Chondrocyte (in vitro differentiated cells): ENCODE measurements at regions not wholly inside any gene's neighbourhood (a gene's known extent, or its start where the extent isn't known, plus 50 kb on each side); places are given as distances from the start of the nearest gene placed in this dataset.

Experiments
- DNase-seq: peaks from one replicate; pipeline ENCODE4 v3.0.0; 2021; ENCODE audit warnings: mixed read lengths, low spot score
- H3K27ac Mint-ChIP-seq: one replicate; pipeline ENCODE4 v1.8.0; 2021; ENCODE audit warnings: mild to moderate bottlenecking, moderate library complexity, mixed read lengths; ENCODE audit not compliant: unreplicated experiment
- H3K27me3 Mint-ChIP-seq: 2 replicates; pipeline ENCODE4 v1.8.0; 2021; ENCODE audit warnings: low read depth, mixed read lengths
- H3K36me3 Mint-ChIP-seq: 2 replicates; pipeline ENCODE4 v1.8.0; 2021; ENCODE audit warnings: low read depth, mixed read lengths
- H3K4me1 Mint-ChIP-seq: 2 replicates; pipeline ENCODE4 v1.8.0; 2021; ENCODE audit warnings: low read depth, mild to moderate bottlenecking, mixed read lengths
- H3K4me3 Mint-ChIP-seq: one replicate; pipeline ENCODE4 v1.8.0; 2021; ENCODE audit warnings: mild to moderate bottlenecking, moderate library complexity, mixed read lengths; ENCODE audit not compliant: unreplicated experiment
- H3K9me3 Mint-ChIP-seq: 2 replicates; pipeline ENCODE4 v1.8.0; 2021; ENCODE audit warnings: low read depth, mixed read lengths
- TF ChIP-seq, protein P1 (sequence below): fragments of 200-600 bp; sonication (generic); IDR thresholded peaks from 2 replicates; pipeline ENCODE4 v1.5.0; 2021; ENCODE audit warnings: antibody characterized with exemption, mild to moderate bottlenecking, moderate library complexity

DNA sequence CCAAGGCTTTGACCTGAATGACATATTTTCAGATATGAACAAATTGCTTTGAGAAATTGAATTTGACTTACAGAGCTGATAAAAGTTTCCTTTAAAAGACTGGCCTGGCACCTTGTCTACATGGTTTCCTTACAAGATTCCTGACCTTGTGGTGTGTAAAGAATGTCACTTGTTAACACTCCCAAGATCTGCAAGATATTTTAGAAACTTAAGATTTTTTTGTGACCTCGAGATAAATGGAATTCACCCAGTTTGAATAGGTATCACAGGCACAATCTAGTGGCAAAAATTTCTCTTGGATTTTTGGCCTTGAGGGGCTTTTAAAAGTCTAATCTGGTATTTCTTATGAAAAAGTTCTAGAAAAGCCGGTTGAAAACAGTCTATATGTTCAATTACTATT is 1568.9 kb upstream of the IGFBP7 start:
- Mint-ChIP-seq H3K9me3 (no peaks in the 10 kb centered on the region), H3K4me3 (no peak overlapping the region), H3K4me1 (no peaks in the 10 kb centered on the region), H3K27ac (no peak overlapping the region), H3K36me3 (no peaks in the 10 kb centered on the region), H3K27me3 (no peaks in the 10 kb centered on the region)
- no peak for DNase-seq
- TF ChIP-seq, protein P1, sequence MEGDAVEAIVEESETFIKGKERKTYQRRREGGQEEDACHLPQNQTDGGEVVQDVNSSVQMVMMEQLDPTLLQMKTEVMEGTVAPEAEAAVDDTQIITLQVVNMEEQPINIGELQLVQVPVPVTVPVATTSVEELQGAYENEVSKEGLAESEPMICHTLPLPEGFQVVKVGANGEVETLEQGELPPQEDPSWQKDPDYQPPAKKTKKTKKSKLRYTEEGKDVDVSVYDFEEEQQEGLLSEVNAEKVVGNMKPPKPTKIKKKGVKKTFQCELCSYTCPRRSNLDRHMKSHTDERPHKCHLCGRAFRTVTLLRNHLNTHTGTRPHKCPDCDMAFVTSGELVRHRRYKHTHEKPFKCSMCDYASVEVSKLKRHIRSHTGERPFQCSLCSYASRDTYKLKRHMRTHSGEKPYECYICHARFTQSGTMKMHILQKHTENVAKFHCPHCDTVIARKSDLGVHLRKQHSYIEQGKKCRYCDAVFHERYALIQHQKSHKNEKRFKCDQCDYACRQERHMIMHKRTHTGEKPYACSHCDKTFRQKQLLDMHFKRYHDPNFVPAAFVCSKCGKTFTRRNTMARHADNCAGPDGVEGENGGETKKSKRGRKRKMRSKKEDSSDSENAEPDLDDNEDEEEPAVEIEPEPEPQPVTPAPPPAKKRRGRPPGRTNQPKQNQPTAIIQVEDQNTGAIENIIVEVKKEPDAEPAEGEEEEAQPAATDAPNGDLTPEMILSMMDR: no peak

DNA sequence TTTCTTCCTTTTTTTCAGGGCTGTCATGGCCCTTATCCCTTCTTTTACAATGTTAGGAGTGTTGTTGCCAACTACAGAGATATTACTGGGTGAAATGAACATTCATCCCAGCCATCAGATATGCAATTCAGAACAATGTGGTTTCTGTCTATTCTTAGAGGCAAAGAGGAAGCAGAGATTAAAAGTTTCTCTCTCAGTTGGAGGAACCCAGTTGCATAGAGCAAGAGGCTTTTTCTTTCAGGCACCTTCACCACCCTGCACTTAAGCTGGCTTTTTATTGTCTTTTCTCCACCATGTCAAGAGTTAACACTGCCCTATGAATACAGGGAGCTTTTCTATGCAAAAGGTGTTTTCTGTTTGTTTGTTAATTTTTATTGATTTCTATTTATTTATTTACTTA is 1559.6 kb upstream of the IGFBP7 start:
- no peaks in the 10 kb centered on the region for H3K36me3 Mint-ChIP-seq
- H3K4me1 Mint-ChIP-seq: no peaks in the 10 kb centered on the region
- H3K27me3 Mint-ChIP-seq: peaks cover 4% of the 10 kb centered on the region
- no peak overlapping the region for H3K27ac Mint-ChIP-seq
- DNase-seq: no peak
- no peak overlapping the region for H3K4me3 Mint-ChIP-seq
- H3K9me3 Mint-ChIP-seq: peaks cover 4% of the 10 kb centered on the region
- TF ChIP-seq, protein P1: no peak

DNA sequence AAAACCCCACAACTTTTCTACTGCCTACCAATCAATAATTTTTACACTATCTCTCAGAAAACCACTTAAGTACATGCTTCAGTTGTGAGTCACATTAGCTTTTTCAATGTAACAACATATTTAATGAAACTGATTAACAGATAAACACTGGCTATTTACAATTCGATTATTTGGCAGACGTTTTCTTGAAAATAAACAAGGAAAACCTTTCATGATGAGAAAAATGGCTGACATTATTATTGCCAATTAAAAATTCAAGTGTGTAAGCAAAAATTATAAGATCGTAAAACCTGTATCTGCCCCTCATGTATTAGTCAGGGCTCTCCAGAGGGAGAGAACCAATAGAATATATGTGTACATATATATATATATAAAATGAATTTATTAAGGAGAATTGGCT is 1555.5 kb upstream of the IGFBP7 start:
- TF ChIP-seq, protein P1: no peak
- Mint-ChIP-seq H3K4me3 (no peak overlapping the region), H3K27me3 (peaks cover 2% of the 10 kb centered on the region), H3K4me1 (no peaks in the 10 kb centered on the region), H3K36me3 (peaks cover 1% of the 10 kb centered on the region), H3K27ac (no peak overlapping the region), H3K9me3 (peaks cover 7% of the 10 kb centered on the region)
- DNase-seq: no peak

DNA sequence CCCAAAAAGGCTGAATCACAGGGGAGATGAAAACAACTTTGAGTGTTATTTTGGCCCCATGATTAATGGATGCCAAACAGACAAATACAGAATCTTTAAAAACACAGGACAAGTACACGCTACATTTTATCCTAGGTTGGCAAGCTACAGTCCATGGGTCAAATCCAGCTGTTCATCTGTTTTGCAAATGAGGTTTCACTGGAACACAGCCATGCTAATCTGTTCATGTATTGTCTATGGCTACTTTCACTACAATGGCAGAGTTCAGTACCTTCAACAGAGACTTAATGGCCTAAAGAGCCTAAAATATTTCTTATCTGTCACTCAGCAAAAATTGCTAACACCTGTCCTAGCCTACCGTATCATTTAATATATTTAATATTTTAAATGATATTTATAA is 1548.5 kb upstream of the IGFBP7 start:
- TF ChIP-seq, protein P1: no peak
- H3K36me3 Mint-ChIP-seq: peaks cover 1% of the 10 kb centered on the region
- no peak overlapping the region for H3K27ac Mint-ChIP-seq
- H3K27me3 Mint-ChIP-seq: peaks cover 4% of the 10 kb centered on the region
- no peak for DNase-seq
- H3K4me3 Mint-ChIP-seq: no peak overlapping the region
- H3K9me3 Mint-ChIP-seq: no peaks in the 10 kb centered on the region
- H3K4me1 Mint-ChIP-seq: no peaks in the 10 kb centered on the region

DNA sequence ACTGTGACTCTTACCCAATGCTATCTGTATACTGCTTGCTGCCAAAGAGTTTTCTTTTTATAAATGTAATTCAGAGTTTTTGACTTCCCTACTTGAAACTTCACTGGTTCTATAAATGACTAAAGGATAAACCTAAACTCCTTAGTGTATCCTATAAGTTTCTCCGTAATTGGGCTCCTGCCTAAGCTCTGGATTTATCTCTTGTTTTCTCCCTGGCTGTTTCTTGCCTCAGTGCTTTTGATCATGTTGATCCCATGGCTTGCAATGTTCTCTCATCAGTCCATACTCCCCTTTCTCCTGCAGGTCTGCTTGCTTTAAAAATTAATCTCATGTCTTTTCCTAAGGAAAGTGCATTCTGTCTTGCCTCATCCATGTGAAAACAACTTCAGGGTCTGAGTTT is 1543.1 kb upstream of the IGFBP7 start:
- H3K36me3 Mint-ChIP-seq: no peaks in the 10 kb centered on the region
- no peak for DNase-seq
- no peak overlapping the region for H3K4me3 Mint-ChIP-seq

More for the DNA sequence above, 1543.1 kb upstream of the IGFBP7 start:
- H3K4me1 Mint-ChIP-seq: no peaks in the 10 kb centered on the region
- H3K27me3 Mint-ChIP-seq: peaks cover 5% of the 10 kb centered on the region
- TF ChIP-seq, protein P1: no peak
- no peak overlapping the region for H3K27ac Mint-ChIP-seq
- H3K9me3 Mint-ChIP-seq: no peaks in the 10 kb centered on the region
